Uterus (tissue), 3 donors: ENCODE measurements at regions not wholly inside any gene's neighbourhood (a gene's known extent, or its start where the extent isn't known, plus 50 kb on each side); places are given as distances from the start of the nearest gene placed in this dataset.
"Not testable (repeated sequence)": the region's sequence is repeated elsewhere in the genome, so short reads cannot be mapped to it uniquely, and the experiment has no call there.

ENCODE experiments used
- DNase-seq, 2 donors: peaks; one replicate each; pipeline ENCODE4 v3.0.0-alpha.2; 2019 to 2020
- H3K27ac ChIP-seq, 2 donors: fragments of 200-600 bp; sonication (generic); 1 replicate in 1 of 2; 2 replicates in 1 of 2; pipeline ENCODE4 v1.5.1; 2016 to 2018
- H3K27me3 ChIP-seq, 2 donors: fragments of 200-600 bp; sonication (generic); one replicate each; pipeline ENCODE4 v1.5.1; 2018 to 2019; ENCODE audit warnings: control low read depth in 1 of 2
- H3K36me3 ChIP-seq, 2 donors: fragments of 200-600 bp; sonication (generic); one replicate each; pipeline ENCODE4 v1.5.1; 2019; ENCODE audit warnings: control low read depth in 1 of 2
- H3K4me1 ChIP-seq, 2 donors: fragments of 200-600 bp; sonication (generic); one replicate each; pipeline ENCODE4 v1.5.1; 2018 to 2019; ENCODE audit warnings: control low read depth in 1 of 2
- H3K4me3 ChIP-seq, 2 donors: fragments of 200-600 bp; sonication (generic); 1 replicate in 1 of 2; 2 replicates in 1 of 2; pipeline ENCODE4 v1.5.1; 2018 to 2019; ENCODE audit warnings: mild to moderate bottlenecking in 1 of 2
- H3K9me3 ChIP-seq, 2 donors: fragments of 200-600 bp; sonication (generic); one replicate each; pipeline ENCODE4 v1.5.1; 2019; ENCODE audit warnings: control low read depth in 1 of 2
- POLR2A ChIP-seq, 2 donors: fragments of 450-650 bp; IDR thresholded peaks; one replicate each; pipeline ENCODE4 v1.6.1; 2016; ENCODE audit warnings: antibody characterized with exemption in 2 of 2, mild to moderate bottlenecking in 1 of 2, moderate library complexity in 1 of 2
- intact Hi-C: fragments of 100-400 bp; cut with DNase I; formaldehyde crosslinking; loops from one replicate; pipeline ENCODE4 v1.15.1; 2023; ENCODE audit warnings: low total_unique reads
- TF ChIP-seq, protein P1 (sequence below), 4 experiments: fragments of 200-600 bp in 2 of 4; fragments of 450-650 bp in 2 of 4; sonication (generic) in 2 of 4; IDR thresholded peaks; one replicate each; pipeline ENCODE4 v1.5.1; 2016 to 2019; ENCODE audit warnings: antibody characterized with exemption in 4 of 4, mild to moderate bottlenecking in 2 of 4, moderate library complexity in 1 of 4
- donor health status: DM: yes; HTN: yes; CAD: no.

DNA sequence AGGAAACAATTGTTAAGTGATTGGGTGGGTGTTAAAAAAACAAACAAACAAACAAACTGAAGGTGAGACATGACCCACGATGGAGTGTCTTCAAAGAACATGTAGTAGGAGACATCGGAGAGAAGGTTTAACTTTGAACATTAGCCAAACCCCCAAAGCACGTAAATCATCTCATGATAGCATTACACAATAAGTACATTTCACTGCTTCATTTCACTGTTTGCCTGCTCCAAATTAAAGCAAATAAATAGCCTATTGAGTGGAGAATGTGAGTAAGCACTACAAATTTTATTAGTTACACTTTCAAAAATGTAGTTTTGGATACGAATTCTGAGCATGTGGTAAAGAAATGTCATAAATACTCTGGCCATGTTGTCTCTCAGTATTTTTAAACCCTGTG lies 287.0 kb downstream of the SI start:
- intact Hi-C loops, result no loop called here
- TF ChIP-seq, protein P1, sequence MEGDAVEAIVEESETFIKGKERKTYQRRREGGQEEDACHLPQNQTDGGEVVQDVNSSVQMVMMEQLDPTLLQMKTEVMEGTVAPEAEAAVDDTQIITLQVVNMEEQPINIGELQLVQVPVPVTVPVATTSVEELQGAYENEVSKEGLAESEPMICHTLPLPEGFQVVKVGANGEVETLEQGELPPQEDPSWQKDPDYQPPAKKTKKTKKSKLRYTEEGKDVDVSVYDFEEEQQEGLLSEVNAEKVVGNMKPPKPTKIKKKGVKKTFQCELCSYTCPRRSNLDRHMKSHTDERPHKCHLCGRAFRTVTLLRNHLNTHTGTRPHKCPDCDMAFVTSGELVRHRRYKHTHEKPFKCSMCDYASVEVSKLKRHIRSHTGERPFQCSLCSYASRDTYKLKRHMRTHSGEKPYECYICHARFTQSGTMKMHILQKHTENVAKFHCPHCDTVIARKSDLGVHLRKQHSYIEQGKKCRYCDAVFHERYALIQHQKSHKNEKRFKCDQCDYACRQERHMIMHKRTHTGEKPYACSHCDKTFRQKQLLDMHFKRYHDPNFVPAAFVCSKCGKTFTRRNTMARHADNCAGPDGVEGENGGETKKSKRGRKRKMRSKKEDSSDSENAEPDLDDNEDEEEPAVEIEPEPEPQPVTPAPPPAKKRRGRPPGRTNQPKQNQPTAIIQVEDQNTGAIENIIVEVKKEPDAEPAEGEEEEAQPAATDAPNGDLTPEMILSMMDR (IDR thresholded peaks at IDR 0.05), result no peak
- TF ChIP-seq POLR2A (IDR thresholded peaks at IDR 0.05), result no peak
- H3K4me1 ChIP-seq, result no peaks in the 10 kb centered on the region
- no peaks in the 10 kb centered on the region for H3K36me3 ChIP-seq
- DNase-seq, result no peak
- no peak overlapping the region for H3K27ac ChIP-seq
- no peak overlapping the region for H3K4me3 ChIP-seq
- no peaks in the 10 kb centered on the region for H3K27me3 ChIP-seq
- no peaks in the 10 kb centered on the region for H3K9me3 ChIP-seq

DNA sequence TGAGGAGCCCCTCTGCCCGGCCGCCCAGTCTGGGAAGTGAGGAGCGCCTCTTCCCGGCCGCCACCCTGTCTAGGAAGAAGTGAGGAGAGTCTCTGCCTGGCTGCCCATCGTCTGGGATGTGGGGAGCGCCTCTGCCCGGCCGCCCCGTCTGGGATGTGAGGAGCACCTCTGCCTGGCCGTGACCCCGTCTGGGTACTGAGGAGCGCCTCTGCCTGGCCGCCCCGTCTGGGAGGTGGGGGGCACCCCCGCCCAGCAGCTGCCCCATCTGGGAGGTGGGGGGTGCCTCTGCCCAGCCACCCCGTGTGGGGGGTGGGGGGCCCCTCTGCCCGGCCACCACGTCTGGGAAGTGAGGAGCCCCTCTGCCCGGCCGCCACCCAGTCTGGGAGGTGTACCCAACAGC lies 293.9 kb downstream of the SI start:
- DNase-seq, H3K36me3 ChIP-seq: not testable (repeated sequence)

DNA sequence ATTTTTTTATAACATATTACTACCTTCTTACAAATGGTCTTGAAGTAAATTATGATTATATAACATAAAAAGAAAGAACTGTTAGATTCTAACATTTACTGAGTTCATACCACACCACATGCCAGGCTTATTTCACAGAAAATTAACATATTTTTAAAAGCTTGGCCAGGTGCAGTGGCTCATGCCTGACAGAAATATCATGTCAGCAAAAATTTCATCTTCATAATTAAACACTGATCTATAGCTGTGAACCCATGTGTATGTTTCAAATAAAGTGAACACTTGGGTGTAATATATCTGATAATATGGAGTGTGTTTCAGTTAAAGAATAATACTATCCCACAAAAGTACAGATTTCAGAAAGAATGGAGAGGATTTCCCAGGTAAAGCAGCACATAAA lies 296.5 kb downstream of the SI start:
- Histone ChIP-seq H3K9me3 (no peaks in the 10 kb centered on the region), H3K4me3 (no peak overlapping the region), H3K27ac (no peak overlapping the region), H3K4me1 (no peaks in the 10 kb centered on the region), H3K27me3 (no peaks in the 10 kb centered on the region), H3K36me3 (no peaks in the 10 kb centered on the region)
- DNase-seq, result no peak
- TF ChIP-seq, protein P1 (IDR thresholded peaks at IDR 0.05), result no peak
- no peak for TF ChIP-seq POLR2A (IDR thresholded peaks at IDR 0.05)
- intact Hi-C loops, result no loop called here

More for the DNA sequence above, 293.9 kb downstream of the SI start:
- H3K4me3 ChIP-seq, H3K4me1 ChIP-seq, intact Hi-C loops, H3K9me3 ChIP-seq, H3K27ac ChIP-seq, H3K27me3 ChIP-seq: not testable (repeated sequence)

DNA sequence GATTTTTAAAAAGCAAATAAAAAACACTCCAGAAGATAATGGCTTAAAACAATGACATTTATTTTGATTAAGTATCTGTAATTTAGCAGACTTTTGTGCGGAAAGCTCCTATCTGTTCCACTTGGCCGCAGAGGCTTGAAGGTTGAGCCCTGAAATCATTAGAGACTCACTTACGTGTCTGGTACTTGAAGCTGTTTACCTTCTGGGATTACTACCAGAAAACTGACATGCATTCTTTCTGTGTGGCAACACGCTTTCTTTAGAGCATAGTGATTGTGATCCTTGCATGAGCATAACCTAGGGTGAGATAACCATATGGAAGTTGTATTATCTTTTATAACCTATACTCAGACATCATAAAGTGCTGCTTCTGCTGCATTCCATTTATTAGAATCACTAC lies 298.5 kb downstream of the SI start:
- intact Hi-C loops, result no loop called here
- no peaks in the 10 kb centered on the region for H3K27me3 ChIP-seq
- no peaks in the 10 kb centered on the region for H3K9me3 ChIP-seq
- no peaks in the 10 kb centered on the region for H3K4me1 ChIP-seq
- H3K27ac ChIP-seq, result no peak overlapping the region
- TF ChIP-seq, protein P1 (IDR thresholded peaks at IDR 0.05), result no peak
- no peak for TF ChIP-seq POLR2A (IDR thresholded peaks at IDR 0.05)
- DNase-seq, result no peak
- no peaks in the 10 kb centered on the region for H3K36me3 ChIP-seq
- H3K4me3 ChIP-seq, result no peak overlapping the region

DNA sequence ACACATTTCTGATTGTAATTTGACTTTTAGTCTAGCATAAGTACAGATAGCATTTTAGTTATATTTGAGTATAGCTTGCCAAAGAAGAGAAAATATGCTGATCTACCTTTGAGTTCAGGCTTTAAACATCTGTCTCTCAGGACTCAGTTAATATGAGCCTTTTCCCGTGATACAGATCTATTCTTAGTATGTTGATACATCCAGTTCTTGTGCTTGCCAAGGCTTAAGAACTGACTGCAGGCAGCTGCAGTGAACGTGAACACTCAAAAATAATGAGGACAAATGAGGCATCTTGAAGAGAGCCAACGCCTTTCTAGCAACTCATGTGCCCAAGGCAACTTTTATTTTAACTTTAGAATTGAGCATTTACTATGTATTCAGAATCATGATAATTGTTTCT lies 325.5 kb downstream of the SI start:
- Histone ChIP-seq H3K27ac (no peak overlapping the region), H3K36me3 (no peaks in the 10 kb centered on the region), H3K4me1 (no peaks in the 10 kb centered on the region), H3K4me3 (no peak overlapping the region), H3K27me3 (no peaks in the 10 kb centered on the region), H3K9me3 (no peaks in the 10 kb centered on the region)
- no peak for DNase-seq
- intact Hi-C loops, result no loop called here
- TF ChIP-seq POLR2A (IDR thresholded peaks at IDR 0.05), result no peak
- TF ChIP-seq, protein P1 (IDR thresholded peaks at IDR 0.05), result no peak

DNA sequence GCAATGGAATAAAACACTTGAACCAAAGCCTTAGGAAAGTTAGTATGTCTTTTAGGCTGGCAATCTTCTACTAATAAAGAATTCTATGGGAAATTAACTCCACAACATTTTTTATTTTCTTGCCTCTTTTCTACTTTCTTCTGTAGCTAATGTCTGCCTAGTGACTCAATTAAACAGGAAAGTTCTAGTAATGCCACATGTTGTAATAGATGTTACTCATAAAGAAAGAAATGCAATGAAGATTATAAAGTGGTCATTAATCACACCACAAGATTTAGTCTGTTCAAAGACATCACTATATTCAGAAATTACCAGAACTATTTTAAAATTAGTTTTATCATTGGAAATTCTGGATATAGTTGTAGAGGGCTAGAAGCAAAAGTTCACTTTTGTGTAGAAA lies 329.7 kb downstream of the SI start:
- Histone ChIP-seq H3K27me3 (no peaks in the 10 kb centered on the region), H3K4me1 (no peaks in the 10 kb centered on the region), H3K36me3 (no peaks in the 10 kb centered on the region), H3K9me3 (no peaks in the 10 kb centered on the region), H3K4me3 (no peak overlapping the region), H3K27ac (no peak overlapping the region)
- TF ChIP-seq, protein P1 (IDR thresholded peaks at IDR 0.05), result no peak
- no peak for TF ChIP-seq POLR2A (IDR thresholded peaks at IDR 0.05)
- intact Hi-C loops, result no loop called here
- no peak for DNase-seq
